GM21528 (cell line): ENCODE measurements at regions not wholly inside any gene's neighbourhood (a gene's known extent, or its start where the extent isn't known, plus 50 kb on each side); places are given as distances from the start of the nearest gene placed in this dataset.
"Not testable (repeated sequence)": the region's sequence is repeated elsewhere in the genome, so short reads cannot be mapped to it uniquely, and the experiment has no call there.

Experiments used
- ATAC-seq: cut with Tn5 transposase; IDR thresholded peaks from one replicate; pipeline ENCODE4 v1.9.1; 2021; ENCODE audit warnings: mild to moderate bottlenecking, moderate library complexity; ENCODE audit not compliant: unreplicated experiment, low FRiP score

DNA sequence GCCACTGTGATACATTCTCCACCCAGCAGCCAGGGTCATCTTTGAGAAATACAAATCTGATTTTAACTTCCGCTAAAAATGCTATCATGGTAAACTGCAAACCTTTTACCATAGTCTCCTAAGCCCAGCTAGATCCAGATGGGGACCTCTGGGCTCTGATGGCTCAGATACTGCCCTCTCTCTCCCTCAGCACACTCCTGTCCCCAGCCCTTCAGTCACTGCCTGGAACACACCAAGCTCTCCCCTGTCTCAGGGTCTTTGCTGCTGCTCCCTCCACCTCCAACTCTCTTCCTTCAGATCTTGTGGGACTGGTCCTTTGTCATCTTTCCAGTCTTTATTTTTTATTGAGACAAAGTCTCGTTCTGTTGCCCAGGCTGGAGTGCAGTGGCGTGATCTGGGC, 65.1 kb downstream of the SPRY4 start:
- ATAC-seq: no peak

DNA sequence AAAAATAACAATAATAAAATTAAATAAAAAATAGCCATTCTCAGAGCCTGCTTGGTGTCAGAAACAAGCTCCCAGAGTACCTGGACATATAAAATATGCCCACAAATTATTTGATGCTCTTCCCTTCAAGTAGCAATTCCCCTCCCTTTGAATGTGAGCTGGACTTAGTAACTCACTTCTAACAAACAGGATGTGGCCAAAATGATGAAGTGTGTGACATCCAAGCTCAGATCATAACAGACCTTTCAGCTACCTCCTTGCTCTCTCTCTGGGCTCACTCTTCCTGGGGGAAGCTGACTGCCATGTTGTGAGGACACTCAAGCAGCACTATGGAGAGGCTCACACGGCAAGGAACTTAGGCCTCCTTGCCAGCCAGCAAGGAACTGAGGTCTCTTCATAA, 69.0 kb downstream of the SPRY4 start:
- ATAC-seq: no peak

DNA sequence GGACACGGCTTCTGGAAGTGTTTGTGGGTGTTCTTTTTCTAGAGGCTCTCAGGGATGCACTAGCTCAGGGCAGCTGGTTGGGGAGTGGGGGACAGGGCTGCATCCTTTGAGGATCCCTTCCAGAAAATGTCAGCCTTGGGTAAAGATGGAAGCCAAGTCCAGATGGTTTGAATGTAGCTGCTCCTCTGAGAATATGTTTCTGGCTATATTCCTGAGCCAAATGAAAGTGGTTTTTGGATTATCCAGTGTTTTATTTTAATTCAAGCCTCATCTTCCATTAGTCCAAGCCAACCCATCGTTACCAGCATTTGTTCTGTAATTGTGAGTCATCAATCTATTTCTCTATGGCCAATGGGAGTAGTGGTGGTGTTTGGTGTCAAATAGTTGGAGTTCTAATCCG, 70.4 kb downstream of the SPRY4 start:
- no peak for ATAC-seq

DNA sequence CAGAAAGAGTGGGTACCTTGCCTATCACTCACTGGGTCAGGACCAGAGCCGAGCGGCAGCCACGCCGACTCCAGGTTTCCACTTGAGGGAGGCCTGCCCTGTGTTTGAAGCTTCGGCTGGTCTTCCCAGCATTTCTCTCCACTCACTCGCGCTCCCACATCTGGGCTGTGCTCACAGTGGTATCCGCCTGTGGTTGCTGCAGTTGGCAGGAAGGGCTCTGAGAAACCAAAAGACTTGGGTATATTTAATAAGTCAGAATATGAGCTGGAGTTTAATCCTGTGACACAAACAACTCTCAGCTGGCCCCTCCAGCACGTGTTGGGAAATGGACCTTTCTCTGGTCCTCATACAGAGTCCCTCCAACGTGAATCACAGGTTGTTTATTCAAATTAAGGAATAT, 70.9 kb downstream of the SPRY4 start:
- ATAC-seq: no peak

DNA sequence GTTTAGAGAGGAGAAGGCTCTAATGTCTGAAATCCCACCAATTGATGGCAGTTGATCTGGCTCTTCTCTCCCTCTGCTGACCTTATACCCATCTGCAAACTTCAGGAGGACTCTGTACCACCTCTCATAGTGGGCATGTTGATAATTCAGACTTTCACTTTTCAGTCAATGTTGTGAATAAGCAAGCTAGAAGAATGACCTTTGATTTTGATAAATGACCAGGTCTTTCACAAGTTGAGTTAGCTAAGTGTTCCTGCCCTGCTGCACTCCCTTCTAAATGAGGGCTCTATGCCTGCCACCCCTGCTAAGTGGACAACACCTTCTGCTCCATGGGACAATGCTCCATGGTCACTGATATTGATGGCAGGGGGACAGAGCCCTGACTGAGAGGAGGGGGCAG, 74.7 kb downstream of the SPRY4 start:
- ATAC-seq: no peak

DNA sequence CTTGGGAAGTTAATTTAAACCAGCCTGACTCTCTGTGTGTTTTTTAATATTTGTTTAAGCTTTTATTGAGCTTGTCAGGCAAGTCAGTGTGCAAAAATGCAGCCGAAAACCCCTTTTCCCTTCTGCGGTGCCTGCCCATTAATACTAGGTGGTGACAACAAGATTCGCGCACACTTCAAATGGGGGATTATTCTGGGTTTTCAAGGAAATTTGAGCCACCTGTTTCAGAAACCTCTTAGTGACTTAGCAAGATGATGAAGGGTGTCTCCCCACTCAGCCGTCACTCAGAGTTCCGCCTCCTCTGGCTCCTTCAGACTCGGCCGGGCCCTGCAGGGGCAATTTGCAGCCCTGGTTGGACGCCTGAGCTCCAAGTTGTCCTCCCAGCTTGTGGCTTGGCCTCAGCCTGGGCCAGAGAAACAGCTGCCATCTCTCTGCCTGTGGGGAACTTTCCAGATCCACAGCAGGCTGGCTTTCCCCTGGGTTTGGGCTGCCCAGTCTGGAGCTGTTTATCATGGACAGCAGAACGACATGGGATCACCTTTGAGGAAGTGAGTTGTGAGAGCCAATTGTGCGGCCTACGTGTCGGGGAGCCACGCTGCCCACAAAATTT, 75.9 kb downstream of the SPRY4 start:
- ATAC-seq: no peak

DNA sequence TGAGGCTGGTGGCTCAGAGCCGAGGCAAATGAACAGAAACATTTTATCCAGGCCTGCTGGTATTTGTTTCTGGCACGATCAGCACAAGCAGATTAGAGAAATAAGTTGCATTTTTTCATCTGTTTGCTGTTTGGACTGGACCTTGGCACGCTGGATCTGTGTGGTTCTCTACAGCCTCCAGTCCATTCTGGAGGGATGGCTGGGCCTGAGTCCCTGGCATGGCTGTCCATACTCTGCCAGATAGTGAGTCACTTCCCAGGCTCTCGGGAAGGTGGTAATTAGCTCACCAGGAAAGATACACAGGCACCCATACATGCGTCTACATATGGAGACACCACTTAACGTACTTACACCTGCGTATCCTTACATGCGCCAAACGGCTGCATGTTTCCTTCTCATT, 78.6 kb downstream of the SPRY4 start:
- no peak for ATAC-seq

DNA sequence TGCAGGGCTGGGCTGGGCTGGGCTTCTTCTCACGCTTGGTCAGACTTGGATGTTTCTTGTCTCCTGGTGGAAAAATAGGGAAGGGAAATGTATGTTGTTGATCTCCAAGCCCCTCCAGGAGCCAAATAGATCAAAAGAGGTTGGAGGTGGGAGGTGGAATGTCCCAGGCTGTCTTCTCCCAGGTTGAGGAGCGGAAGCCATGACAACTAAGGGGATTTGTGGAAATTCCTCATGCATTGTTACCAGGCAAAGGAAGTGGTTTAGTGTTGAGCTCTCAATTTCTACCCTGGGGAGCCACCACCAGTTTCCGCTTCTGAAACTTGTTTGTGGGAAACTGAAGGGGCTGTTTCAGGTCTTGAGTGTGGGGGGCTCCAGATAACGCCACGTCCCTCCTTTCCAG, 79.0 kb downstream of the SPRY4 start:
- no peak for ATAC-seq

DNA sequence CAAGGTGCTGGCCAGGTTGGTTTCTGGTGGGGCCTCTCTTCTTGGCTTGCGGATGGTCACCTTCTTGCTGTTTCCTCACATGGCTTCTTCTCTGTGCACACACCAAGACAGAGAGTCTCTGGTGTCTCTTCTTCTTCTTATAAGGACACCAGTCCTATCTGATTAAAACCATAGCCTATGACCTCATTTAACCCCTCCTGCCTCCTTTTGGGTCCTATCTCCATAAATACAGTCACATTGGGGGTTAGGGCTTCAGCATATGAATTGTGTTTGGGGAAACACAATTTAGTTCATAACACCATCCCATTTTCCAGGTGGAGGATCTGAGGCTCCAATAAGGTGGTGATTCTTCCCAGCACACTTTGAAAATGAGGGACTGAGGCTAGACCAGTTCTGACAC, 80.4 kb downstream of the SPRY4 start:
- no peak for ATAC-seq

DNA sequence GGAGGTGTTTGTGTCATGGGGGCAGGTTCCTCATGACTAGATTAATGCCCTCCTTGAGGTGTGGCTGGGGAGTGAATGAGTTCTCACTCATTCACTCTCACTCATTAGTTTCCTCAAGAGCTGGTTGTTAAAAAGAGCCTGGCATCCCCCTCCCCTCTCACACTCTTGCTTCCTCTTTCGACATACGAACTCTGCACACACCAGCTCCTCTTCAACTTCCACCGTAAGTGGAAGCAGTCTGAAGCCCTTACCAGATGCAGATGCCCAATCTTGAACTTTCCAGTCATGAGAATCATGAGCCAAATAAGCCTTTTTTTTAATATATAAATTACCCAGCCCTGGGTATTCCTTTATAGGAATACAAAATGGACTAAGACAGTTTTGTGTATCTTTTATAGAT, 82.5 kb downstream of the SPRY4 start:
- ATAC-seq: no peak

DNA sequence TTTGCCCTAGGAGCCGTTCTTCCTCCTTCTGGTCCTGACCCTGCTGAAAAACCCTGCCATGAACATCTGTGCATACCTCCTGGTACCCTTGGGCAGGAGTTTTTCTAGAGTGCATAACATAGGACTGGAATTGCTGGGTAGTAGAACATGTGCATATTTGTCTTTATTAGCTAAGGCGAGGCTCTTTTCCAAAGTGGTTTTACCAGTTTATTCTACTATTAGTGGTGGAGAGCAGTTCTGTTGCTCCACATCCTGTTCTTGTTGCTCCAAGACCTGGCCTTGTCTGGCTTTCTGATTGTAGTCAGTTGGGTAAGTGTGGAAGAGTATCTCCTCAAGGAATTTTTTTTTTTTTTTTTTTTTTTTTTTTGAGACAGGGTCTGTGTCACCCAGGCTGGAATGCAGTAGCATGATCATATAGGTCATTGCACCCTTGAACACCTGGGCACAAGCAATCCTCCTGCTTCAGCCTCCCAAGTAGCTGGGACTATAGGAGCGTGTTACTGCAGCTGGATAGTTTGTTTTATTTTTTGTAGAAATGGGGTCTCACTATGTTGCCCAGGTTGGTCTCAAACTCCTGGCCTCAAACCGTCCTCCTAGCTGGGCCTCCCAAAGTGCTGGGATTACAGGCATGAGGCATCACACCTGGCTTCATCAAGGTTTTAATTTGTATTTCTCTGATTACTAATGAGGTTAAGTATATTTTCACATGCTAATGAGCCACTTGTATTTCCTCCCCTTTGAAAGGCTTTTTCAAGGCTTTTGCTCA, 85.2 kb downstream of the SPRY4 start:
- no peak for ATAC-seq

DNA sequence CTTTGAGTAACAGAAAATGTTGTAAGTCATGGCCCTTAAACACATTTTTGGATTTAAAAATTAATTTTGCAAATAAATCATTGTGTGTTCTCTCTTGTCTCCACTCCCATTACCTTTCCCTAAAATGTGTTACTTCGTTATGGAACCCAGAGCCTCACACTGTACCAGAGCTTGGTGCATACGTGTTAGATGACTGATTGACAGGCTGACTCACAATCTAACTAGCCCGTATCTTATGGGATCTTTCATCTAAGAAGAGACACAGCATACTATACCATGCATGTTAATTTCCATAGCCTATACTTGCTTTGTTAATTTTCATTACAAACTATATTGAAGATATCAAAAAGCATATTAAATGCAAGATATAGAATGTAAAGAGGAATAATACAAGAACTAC, 87.1 kb downstream of the SPRY4 start:
- ATAC-seq: no peak

DNA sequence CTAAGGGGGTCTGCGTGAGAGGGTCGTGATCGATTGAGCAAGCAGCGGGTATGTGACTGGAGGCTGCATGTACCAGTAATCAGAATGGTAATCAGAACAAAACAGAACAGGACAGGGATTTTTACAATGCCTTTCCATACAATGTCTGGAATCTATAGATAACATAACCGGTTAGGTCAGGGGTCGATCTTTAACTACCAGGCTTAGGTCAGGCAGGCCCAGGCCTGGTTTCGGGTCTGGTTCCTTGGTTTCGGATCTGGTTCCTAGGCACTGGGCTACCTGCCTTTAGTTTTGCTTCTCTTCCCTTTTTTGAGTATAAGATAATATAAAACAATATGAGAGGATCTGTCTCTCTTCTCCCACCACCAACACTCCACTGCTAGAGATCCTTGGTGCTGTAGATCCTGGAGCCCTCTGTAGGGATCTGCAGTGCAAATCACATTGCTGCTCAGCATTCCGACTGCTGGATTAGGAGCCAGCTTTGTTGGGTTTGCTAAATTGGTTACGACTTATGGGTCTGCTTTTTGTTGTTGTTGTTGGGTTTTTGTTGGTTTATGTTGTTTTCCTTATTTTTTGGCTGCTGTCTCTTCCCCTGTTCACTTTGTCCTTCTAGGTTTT, 88.0 kb downstream of the SPRY4 start:
- ATAC-seq: not testable (repeated sequence)

DNA sequence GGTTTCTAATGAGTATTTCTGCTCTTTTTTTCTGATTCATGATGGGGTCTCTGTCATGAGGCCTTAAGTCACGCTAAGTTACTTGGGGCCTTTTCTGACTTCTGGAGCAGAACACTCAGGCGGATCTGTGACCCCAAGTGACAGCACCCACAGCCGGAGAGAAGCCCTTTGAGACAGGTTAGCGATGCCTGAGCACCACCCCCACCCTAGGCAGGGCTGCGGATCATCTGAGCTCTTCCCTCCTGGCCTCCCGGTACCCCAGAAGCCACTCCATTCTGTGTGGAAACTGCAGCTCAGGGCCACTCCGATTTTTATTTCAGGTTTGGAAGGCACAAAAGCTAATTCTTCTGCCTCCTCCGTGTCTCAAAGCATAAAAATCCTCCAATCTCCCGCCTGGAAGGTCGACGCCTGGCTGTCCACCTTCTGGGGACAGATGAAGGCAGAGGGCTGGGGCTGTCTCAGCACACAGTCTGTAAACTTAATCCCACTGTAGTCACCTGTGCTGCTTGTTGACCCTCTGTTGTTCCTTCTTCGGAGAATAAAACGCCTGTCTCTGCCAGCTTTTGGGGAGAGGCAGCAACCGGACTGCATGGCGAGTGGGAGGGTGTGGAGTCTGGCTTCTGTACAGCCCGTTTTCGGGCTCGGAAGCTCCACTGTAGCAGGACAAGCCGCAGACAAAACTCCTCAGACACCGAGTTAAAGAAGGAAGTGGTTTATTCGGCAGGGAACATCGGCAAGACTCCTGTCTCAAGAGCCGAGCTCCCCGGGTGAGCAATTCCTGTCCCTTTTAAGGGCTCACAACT, 88.8 kb downstream of the SPRY4 start:
- no peak for ATAC-seq

DNA sequence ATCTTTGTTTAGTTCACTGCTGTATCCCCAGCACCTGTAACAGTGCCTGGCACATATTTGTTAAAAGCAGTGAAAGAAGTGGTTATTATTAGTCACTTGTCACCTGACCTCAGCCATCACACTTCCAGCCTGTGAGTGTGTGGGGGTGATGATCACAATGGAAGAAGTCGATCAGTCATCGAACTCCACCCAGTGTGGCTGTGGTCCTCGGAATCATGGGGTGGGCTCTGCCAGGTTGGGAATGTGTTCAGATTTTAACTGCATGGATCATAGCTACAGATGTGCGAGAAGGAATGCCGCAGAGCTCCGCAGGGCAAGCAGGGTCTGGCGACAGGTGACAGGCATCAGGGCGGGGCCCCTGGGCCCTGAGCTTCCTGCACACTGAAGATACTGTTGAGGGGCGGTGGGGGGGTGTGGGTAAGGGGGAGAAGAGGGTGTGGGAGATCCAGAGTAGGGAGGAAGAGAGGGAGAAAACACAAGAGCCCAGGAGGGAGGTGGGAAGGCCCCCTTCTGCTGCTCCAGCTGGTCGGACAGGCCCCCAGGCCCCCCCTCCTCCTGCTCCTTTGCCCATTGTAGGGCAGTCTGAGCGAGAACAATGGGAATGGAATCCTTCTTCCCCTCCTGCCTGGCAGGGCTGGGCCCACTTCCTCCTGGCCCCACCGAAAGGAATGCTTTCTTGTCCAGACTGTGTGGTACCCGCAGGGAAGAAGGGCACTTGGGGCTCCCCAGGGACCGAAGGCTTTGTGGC, 89.6 kb downstream of the SPRY4 start:
- no peak for ATAC-seq

DNA sequence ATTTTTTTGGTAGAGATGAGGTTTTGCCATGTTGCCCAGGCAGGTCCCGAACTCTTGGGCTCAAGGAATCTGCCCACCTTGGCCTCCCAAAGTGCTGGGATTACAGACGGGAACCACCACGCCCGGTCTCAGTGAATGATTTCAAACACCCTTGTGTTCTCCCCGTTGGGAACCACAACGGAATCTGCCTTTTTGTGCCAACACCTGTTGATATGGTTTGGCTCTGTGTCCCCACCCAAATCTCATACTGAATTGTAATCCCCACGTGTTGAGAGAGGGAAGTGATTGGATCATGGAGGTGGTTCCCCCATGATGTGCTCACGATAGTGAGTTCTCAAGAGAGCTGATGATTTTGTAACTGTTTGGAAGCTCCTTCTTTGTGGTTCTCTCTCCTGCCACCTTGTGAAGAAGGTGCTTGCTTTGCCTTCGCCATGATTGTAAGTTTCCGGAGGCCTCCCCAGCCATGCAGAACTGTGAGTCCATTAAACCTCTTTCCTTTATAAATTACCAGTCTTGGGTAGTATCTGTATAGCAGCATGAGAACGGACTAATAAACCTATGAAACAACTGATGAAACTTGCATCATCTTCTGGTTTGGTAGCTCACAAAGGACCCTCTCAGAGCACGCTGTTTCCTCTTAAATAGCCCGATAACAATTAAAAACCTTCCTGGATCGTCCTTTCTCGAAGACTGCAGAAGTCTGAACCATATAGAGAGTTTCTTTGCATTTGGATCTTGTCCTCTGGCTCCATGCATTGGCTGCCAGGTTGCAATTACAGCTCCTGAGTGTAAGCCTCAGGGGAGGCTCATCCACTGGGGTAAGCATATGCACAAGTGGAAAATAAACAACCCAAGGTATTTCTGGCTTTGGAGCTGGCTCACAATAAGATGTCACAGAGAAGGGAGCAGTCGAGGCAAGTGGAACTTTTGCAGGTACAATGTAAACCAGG, 91.5 kb downstream of the SPRY4 start:
- no peak for ATAC-seq

DNA sequence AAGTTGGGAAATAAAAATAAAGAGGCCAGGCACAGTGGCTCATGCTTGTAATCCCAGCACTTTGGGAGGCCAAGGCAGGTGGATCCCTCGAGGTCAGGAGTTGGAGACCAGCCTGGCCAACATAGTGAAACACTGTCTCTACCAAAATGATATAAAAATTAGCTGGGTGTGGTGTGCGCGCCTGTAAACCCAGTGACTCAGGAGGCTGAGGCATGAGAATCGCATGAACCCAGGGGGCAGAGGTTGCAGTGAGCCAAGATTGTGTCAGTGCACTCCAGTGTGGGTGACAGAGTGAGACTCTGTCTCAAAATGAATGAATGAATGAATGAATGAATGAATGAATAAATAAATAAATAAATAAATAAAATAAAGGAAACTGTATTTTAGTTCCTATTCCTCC, 93.9 kb downstream of the SPRY4 start:
- ATAC-seq: not testable (repeated sequence)

DNA sequence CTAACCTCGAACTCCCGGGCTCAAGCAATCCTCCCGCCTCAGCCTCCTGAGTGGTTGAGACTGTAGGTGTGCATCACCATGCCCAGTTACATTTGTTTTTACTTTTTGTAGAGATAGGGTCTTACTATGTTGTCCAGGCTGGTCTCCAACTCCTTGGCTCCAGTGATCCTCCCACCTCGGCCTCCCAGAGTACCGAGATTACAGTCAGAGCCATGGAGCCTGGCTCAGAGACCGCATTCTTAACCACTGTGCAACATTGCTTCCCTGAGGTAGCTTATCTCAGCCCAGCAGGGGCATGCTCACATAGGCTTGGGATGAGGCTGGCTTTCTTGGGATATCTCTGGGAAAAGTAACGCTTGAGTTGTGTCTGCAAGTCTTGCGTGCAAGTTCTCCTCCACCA, 99.7 kb downstream of the SPRY4 start:
- ATAC-seq: no peak

DNA sequence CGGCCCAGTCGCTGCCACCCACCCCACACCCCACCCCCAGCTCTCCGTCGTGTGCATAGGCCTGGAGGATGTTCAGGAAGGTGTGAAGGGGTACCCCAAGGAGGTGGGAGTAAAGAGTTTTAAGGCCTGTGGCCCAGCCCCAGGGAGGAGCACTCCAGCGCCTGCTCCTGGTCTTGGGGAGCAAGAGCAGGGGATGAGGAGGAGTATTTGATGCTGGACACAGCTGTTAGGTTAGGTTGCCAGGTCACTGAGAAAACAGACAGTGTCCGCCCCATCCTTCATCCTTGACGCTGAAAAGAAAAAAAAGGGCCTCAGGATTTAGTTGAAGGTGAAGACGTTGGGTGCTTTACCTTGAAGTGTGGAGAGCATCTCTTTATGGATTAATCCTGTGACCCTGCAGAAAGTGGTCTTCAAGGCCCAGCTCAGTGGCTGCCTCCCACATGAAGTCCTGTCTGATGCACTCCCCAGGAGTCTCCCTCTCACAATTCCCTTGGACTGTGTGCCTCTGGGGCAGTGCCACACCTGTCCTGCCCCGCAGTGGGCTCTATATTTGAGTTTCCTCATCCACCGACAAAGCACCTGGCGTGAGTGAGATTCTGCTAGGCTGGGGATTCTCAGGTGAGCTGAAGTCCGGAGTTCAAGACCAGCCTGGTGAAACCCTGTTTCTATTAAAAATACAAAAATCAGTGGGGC, 101.8 kb downstream of the SPRY4 start:
- peak; percentile 7 for ATAC-seq
